ENCODE measurements at regions not wholly inside any gene's neighbourhood (a gene's known extent, or its start where the extent isn't known, plus 50 kb on each side); places are given as distances from the start of the nearest gene placed in this dataset.

DNA sequence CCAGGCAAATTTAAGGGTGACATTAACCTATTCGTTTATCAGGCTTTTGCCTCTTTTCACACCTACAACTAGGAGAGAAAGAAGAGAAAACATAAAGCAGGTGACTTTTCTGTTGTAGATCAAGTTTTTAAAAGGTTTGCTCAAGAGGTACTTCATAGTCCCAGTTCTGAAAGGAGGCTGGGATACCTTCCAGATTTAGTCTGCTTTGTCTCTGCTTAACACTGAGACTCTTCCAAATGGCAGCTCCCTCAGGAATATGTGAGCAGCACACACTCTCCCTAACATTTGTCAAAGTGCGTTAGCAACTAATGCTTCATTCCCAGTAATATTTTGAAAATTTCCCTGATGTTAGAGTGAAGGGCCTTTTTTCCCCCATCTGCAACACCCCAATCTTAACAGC lies 133.7 kb upstream of the RASSF8 start:
- Histone ChIP-seq H3K4me3 (ENCODE audit: low read depth, low read length) (no peak overlapping the region), H3K9me3 (ENCODE audit: control insufficient read depth, insufficient read depth, low read length) (no peaks in the 10 kb centered on the region; the same call in 1 of the 2 replicates), H3K27ac (ENCODE audit: low read depth, low read length) (no peak overlapping the region), H3K27me3 (ENCODE audit: control insufficient read depth, insufficient read depth, low read length) (no peaks in the 10 kb centered on the region)
- no peak for DNase-seq (ENCODE audit: low read depth, low spot score)
- POLR2A ChIA-PET = no interaction called here
- CTCF ChIA-PET = no interaction called here
- TF ChIP-seq, protein P1, sequence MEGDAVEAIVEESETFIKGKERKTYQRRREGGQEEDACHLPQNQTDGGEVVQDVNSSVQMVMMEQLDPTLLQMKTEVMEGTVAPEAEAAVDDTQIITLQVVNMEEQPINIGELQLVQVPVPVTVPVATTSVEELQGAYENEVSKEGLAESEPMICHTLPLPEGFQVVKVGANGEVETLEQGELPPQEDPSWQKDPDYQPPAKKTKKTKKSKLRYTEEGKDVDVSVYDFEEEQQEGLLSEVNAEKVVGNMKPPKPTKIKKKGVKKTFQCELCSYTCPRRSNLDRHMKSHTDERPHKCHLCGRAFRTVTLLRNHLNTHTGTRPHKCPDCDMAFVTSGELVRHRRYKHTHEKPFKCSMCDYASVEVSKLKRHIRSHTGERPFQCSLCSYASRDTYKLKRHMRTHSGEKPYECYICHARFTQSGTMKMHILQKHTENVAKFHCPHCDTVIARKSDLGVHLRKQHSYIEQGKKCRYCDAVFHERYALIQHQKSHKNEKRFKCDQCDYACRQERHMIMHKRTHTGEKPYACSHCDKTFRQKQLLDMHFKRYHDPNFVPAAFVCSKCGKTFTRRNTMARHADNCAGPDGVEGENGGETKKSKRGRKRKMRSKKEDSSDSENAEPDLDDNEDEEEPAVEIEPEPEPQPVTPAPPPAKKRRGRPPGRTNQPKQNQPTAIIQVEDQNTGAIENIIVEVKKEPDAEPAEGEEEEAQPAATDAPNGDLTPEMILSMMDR (IDR thresholded peaks at IDR 0.05; ENCODE audit: low read depth, low read length) = no peak

DNA sequence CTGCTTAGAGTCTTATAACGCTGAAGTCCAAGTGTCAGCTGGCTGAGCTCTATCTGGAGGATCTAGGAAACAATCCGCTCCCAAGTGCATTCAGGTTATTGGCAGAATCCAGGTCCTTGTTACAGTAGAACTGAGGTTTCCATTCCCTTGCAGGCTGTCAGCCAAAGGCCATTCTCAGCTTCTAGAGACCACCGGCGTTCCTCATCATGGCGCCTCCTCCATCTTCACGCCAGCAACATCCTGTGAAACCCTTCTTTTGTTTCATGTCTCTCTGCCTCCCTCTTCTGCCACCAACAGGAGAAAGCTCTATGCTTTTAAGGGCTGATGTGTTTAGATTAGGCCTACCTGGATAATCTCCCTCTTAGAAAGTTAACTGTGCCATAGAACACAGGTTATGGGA lies 133.0 kb upstream of the RASSF8 start:
- Histone ChIP-seq H3K27me3 (ENCODE audit: control insufficient read depth, insufficient read depth, low read length) (no peaks in the 10 kb centered on the region), H3K4me3 (ENCODE audit: low read depth, low read length) (no peak overlapping the region), H3K27ac (ENCODE audit: low read depth, low read length) (no peak overlapping the region), H3K9me3 (ENCODE audit: control insufficient read depth, insufficient read depth, low read length) (no peaks in the 10 kb centered on the region; the same call in 1 of the 2 replicates)
- POLR2A ChIA-PET = no interaction called here
- DNase-seq (ENCODE audit: low read depth, low spot score) = no peak
- CTCF ChIA-PET = no interaction called here
- TF ChIP-seq, protein P1 (IDR thresholded peaks at IDR 0.05; ENCODE audit: low read depth, low read length) = 0 out of 2 replicates have a peak, but pooled peaks have one; percentile 4

DNA sequence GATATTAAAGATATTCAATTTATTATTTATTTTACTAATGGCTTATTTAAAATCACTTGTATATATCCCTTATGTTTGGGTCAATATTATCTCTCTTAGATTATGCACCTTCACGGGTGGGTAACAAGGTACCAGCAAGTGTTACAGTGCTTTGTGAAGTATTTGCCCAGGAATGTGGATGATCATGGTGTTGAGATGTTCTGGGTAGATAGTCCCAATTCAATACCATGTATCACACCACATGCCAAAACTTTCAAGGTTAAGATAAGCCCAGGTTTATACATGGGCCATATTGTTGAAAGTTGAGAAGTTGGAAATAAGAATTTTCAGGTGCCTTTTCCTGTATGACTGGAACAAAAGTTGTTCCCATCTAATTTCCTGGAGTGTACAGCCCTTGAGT lies 131.3 kb upstream of the RASSF8 start:
- no peak for DNase-seq (ENCODE audit: low read depth, low spot score)
- Histone ChIP-seq H3K4me3 (ENCODE audit: low read depth, low read length) (no peak overlapping the region), H3K27me3 (ENCODE audit: control insufficient read depth, insufficient read depth, low read length) (no peaks in the 10 kb centered on the region), H3K9me3 (ENCODE audit: control insufficient read depth, insufficient read depth, low read length) (no peaks in the 10 kb centered on the region; the same call in 1 of the 2 replicates), H3K27ac (ENCODE audit: low read depth, low read length) (no peak overlapping the region)
- CTCF ChIA-PET = no interaction called here
- POLR2A ChIA-PET = no interaction called here
- TF ChIP-seq, protein P1 (IDR thresholded peaks at IDR 0.05; ENCODE audit: low read depth, low read length) = no peak

DNA sequence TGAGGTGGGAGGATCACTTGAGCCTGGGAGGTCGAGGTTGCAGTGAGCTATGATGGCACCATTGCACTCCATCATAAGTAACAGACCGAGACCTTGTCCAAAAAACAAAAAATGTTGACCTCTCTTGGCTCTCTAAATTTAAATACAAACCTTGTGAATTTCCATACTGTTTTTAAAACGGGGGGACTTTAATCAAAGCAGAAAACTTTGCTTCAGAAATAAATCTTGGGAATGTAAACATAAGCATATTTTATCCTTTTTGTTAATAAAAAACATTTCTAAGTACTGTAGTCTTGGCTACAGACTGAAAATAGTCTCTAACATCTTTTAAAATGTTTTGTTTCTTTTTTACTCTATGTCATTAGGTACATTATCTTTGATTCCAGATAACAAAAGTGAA lies 130.7 kb upstream of the RASSF8 start:
- no peaks in the 10 kb centered on the region for H3K27me3 ChIP-seq (ENCODE audit: control insufficient read depth, insufficient read depth, low read length)
- POLR2A ChIA-PET = interaction anchor here (0.7 kb wide), 1 partner anchor 60 kb away, joined by 4 read pairs; no protein-coding TSS in a partner anchor
- no peak for DNase-seq (ENCODE audit: low read depth, low spot score)
- H3K27ac ChIP-seq (ENCODE audit: low read depth, low read length) = peak overlapping the region; percentile 39
- TF ChIP-seq, protein P1 (IDR thresholded peaks at IDR 0.05; ENCODE audit: low read depth, low read length) = no peak
- no peak overlapping the region for H3K4me3 ChIP-seq (ENCODE audit: low read depth, low read length)
- no peaks in the 10 kb centered on the region; the same call in 1 of the 2 replicates for H3K9me3 ChIP-seq (ENCODE audit: control insufficient read depth, insufficient read depth, low read length)
- CTCF ChIA-PET = no interaction called here

DNA sequence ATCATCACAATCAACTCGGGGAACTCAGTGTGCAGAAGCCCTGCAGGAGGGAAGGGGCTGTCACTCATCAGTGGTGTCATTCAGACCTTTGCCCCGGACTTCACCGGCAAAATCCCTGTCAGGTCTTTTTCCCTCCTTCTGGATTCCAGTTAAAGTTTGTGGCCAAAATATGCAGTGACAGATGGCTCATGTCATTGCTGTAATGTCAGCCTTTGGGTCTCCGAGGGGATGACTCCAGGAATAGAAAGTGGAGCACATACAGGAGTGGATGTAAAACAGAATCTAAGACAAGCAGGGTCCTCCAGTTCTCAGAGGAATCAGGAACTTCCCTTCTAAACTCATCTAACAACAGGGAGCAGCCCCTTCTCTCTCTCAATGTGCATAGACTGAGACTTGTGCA lies 130.3 kb upstream of the RASSF8 start:
- TF ChIP-seq, protein P1 (IDR thresholded peaks at IDR 0.05; ENCODE audit: low read depth, low read length) = no peak
- no peak overlapping the region for H3K4me3 ChIP-seq (ENCODE audit: low read depth, low read length)
- CTCF ChIA-PET = interaction anchor here (1.2 kb wide), 1 partner anchor 441 kb away, joined by 3 read pairs; no protein-coding TSS in a partner anchor
- POLR2A ChIA-PET = interaction anchor here (0.7 kb wide), 1 partner anchor 60 kb away, joined by 4 read pairs; no protein-coding TSS in a partner anchor
- no peaks in the 10 kb centered on the region for H3K27me3 ChIP-seq (ENCODE audit: control insufficient read depth, insufficient read depth, low read length)
- H3K27ac ChIP-seq (ENCODE audit: low read depth, low read length) = peak overlapping the region; percentile 39
- no peak for DNase-seq (ENCODE audit: low read depth, low spot score)
- H3K9me3 ChIP-seq (ENCODE audit: control insufficient read depth, insufficient read depth, low read length) = no peaks in the 10 kb centered on the region; the same call in 1 of the 2 replicates

All from AG04450 (cell line).